GM19467 (cell line): ENCODE measurements at regions not wholly inside any gene's neighbourhood (a gene's known extent, or its start where the extent isn't known, plus 50 kb on each side); places are given as distances from the start of the nearest gene placed in this dataset.
"Not testable (repeated sequence)": the region's sequence is repeated elsewhere in the genome, so short reads cannot be mapped to it uniquely, and the experiment has no call there.

ENCODE experiments used
- ATAC-seq: cut with Tn5 transposase; IDR thresholded peaks from one replicate; pipeline ENCODE4 v1.9.1; 2021; ENCODE audit warnings: mild to moderate bottlenecking, moderate library complexity; ENCODE audit not compliant: unreplicated experiment

GRCh38 chr2:215799194-215799593 is 214.2 kb downstream of the MREG start:
- no peak for ATAC-seq

- ATAC-seq, result no peak
These were observed 215.7 kb downstream of the MREG start for GRCh38 chr2:215797676-215798075.

- ATAC-seq, result no peak
These were observed 217.1 kb downstream of the MREG start for GRCh38 chr2:215796140-215796855.

- ATAC-seq, result no peak
These were observed 218.4 kb downstream of the MREG start for GRCh38 chr2:215794829-215795546.

GRCh38 chr2:215793747-215794595 is 219.4 kb downstream of the MREG start:
- ATAC-seq, result peak; percentile 63

GRCh38 chr2:215791481-215791937 is 221.8 kb downstream of the MREG start:
- ATAC-seq, result no peak

- ATAC-seq, result no peak
These were observed 222.6 kb downstream of the MREG start for GRCh38 chr2:215790523-215791421.

GRCh38 chr2:215787565-215788178 is 225.7 kb downstream of the MREG start:
- no peak for ATAC-seq

- no peak for ATAC-seq
These were observed 226.3 kb downstream of the MREG start for GRCh38 chr2:215787025-215787424.

- no peak for ATAC-seq
These were observed 229.0 kb downstream of the MREG start for GRCh38 chr2:215784371-215784783.

- not testable (repeated sequence) for ATAC-seq
These were observed 229.7 kb downstream of the MREG start for GRCh38 chr2:215783640-215784039.

GRCh38 chr2:215782965-215783364 is 230.4 kb downstream of the MREG start:
- no peak for ATAC-seq

- ATAC-seq, result no peak
These were observed 231.1 kb downstream of the MREG start for GRCh38 chr2:215782295-215782694.

GRCh38 chr2:215780907-215781685 is 232.3 kb downstream of the MREG start:
- ATAC-seq, result no peak

GRCh38 chr2:215780313-215780712 is 233.0 kb downstream of the MREG start:
- no peak for ATAC-seq

- no peak for ATAC-seq
These were observed 233.4 kb downstream of the MREG start for GRCh38 chr2:215779912-215780311.

GRCh38 chr2:215777465-215778044 is 235.8 kb downstream of the MREG start:
- ATAC-seq, result no peak

GRCh38 chr2:215775106-215775505 is 238.2 kb downstream of the MREG start:
- no peak for ATAC-seq

GRCh38 chr2:215773728-215774127 is 239.6 kb downstream of the MREG start:
- ATAC-seq, result no peak
